Stimulated activated CD8-positive, alpha-beta memory T cell treated with anti-CD3 and anti-CD28 coated beads, Interleukin-15, amount 100 ng/mL, for 24 hours (primary cell): ENCODE measurements at regions not wholly inside any gene's neighbourhood (a gene's known extent, or its start where the extent isn't known, plus 50 kb on each side); places are given as distances from the start of the nearest gene placed in this dataset.
"Not testable (repeated sequence)": the region's sequence is repeated elsewhere in the genome, so short reads cannot be mapped to it uniquely, and the experiment has no call there.

Experiments
- DNase-seq: peaks from one replicate; pipeline ENCODE4 v3.0.0-alpha.2; 2020; ENCODE audit warnings: low read depth

- DNase-seq, result no peak
These were observed 391.4 kb downstream of the TNS3 start for GRCh38 chr7:47190462-47190861.

- no peak for DNase-seq
These were observed 393.1 kb downstream of the TNS3 start for GRCh38 chr7:47188653-47189315.

- no peak for DNase-seq
These were observed 393.8 kb downstream of the TNS3 start for GRCh38 chr7:47188136-47188535.

- no peak for DNase-seq
These were observed 395.6 kb downstream of the TNS3 start for GRCh38 chr7:47186316-47186715.

GRCh38 chr7:47185839-47186238 lies 396.1 kb downstream of the TNS3 start:
- DNase-seq, result no peak

GRCh38 chr7:47185170-47185569 lies 396.7 kb downstream of the TNS3 start:
- no peak for DNase-seq

- DNase-seq, result no peak
These were observed 397.9 kb downstream of the TNS3 start for GRCh38 chr7:47183862-47184590.

GRCh38 chr7:47181746-47182361 lies 400.1 kb downstream of the TNS3 start:
- DNase-seq, result no peak

- DNase-seq, result no peak
These were observed 401.4 kb downstream of the TNS3 start for GRCh38 chr7:47180516-47180826.

- no peak for DNase-seq
These were observed 401.9 kb downstream of the TNS3 start for GRCh38 chr7:47179812-47180515.

GRCh38 chr7:47172602-47173539 lies 409.0 kb downstream of the TNS3 start:
- not testable (repeated sequence) for DNase-seq

GRCh38 chr7:47170516-47170915 lies 411.4 kb downstream of the TNS3 start:
- DNase-seq, result no peak

GRCh38 chr7:47154791-47155190 lies 427.1 kb downstream of the TNS3 start:
- no peak for DNase-seq

GRCh38 chr7:47153576-47153975 lies 428.3 kb downstream of the TNS3 start:
- no peak for DNase-seq

GRCh38 chr7:47153058-47153457 lies 428.9 kb downstream of the TNS3 start:
- DNase-seq, result no peak

- no peak for DNase-seq
These were observed 429.6 kb downstream of the TNS3 start for GRCh38 chr7:47152307-47152706.

GRCh38 chr7:47150497-47151260 lies 431.2 kb downstream of the TNS3 start:
- no peak for DNase-seq

GRCh38 chr7:47149971-47150370 lies 431.9 kb downstream of the TNS3 start:
- DNase-seq, result no peak

- no peak for DNase-seq
These were observed 432.6 kb downstream of the TNS3 start for GRCh38 chr7:47149208-47149839.

- no peak for DNase-seq
These were observed 433.2 kb downstream of the TNS3 start for GRCh38 chr7:47148536-47149207.
